GM21360 (cell line): ENCODE measurements at regions not wholly inside any gene's neighbourhood (a gene's known extent, or its start where the extent isn't known, plus 50 kb on each side); places are given as distances from the start of the nearest gene placed in this dataset.
"Not testable (repeated sequence)": the region's sequence is repeated elsewhere in the genome, so short reads cannot be mapped to it uniquely, and the experiment has no call there.

Experiments used
- ATAC-seq: cut with Tn5 transposase; IDR thresholded peaks from one replicate; pipeline ENCODE4 v1.9.1; 2021; ENCODE audit warnings: mild to moderate bottlenecking, moderate library complexity; ENCODE audit not compliant: unreplicated experiment

- ATAC-seq = no peak
Measured at GRCh38 chr7:114802632-114803031, 119.3 kb upstream of the MDFIC start.

DNA sequence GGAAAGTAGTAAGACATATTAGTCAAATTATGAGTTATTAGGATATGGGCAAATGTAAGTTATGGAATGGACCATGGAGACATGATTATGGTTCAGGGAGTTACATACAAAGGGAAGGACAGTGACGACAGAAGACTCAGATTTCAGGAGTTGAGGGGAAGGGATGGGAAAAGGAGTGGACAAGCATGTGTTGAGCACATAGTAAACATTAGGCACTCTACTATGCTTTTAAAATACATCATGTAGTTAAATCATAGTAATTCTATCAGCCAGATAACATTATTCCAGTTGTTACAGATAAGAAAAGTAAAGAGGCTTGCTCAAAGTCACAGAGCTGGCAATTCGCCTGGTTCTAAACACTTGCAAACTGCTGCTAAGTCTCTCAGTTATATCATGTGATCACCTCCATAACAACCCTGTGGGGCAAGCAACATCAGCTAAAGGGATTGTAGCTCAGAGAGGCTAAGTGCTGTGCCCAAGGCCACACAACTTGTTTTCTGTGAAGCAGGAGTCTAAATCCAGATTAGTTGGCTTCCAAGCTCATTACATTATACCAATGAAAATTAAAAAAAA lies 115.2 kb upstream of the MDFIC start:
- no peak for ATAC-seq

GRCh38 chr7:114812570-114812969 lies 109.3 kb upstream of the MDFIC start:
- no peak for ATAC-seq

GRCh38 chr7:114813624-114814023 lies 108.3 kb upstream of the MDFIC start:
- no peak for ATAC-seq

DNA sequence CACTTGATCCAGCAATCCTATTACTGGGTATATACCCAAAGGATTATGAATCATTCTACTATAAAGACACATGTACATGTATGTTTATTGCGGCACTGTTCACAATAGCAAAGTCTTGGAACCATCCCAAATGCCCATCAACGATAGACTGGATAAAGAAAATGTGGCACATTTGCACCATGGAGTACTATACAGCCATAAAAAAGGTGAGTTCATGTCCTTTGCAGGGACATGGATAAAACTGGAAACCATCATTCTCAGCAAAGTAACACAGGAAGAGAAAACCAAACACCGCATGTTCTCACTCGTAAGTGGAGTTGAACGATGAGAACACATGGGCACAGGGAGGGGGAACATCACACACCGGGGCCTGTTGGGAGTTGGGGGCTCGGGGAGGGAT lies 104.9 kb upstream of the MDFIC start:
- not testable (repeated sequence) for ATAC-seq

- ATAC-seq = no peak
Measured at GRCh38 chr7:114818501-114818900, 103.4 kb upstream of the MDFIC start.

- no peak for ATAC-seq
Measured at GRCh38 chr7:114819616-114820362, 102.1 kb upstream of the MDFIC start.

GRCh38 chr7:114821030-114821900 lies 100.6 kb upstream of the MDFIC start:
- ATAC-seq = no peak

DNA sequence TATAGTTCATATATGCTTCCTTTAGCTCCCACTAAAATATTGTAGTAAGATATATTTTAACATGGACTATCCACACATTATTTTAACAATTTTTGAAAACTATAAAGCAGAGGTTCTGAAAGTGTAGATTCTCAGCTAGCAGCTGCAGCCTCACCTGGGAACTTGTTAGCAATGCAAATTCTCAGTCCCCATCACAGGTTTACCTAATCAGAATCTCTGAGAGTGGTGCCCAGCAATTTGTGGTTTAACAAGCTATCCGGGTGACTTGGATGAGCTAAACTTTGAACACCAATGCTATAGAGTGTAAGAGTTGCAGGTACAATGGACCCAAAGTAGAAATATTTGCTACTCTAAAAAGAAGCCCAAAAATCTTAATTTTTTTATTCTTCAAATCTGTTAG lies 99.8 kb upstream of the MDFIC start:
- no peak for ATAC-seq

GRCh38 chr7:114822844-114823243 lies 99.0 kb upstream of the MDFIC start:
- no peak for ATAC-seq

DNA sequence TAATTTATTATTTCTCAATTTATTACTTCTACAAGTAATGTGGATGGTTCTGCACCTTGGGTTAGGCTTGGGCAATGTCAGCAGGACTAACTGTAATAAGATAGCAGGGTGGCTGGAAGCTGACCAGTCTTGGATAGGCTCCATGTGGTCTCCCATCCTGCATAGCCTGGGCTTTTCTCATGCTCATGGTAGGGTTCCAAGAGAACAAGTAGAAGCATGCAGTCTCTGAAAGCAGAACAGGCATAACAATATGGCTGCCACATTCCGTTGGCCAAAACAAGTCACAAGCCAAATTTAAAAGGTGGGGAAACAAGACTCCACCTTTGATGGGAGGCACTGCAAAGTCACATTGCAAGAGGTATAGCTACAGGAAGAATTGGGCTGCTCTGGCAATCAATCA lies 98.6 kb upstream of the MDFIC start:
- ATAC-seq = no peak

- no peak for ATAC-seq
Measured at GRCh38 chr7:114825423-114825951, 96.4 kb upstream of the MDFIC start.

GRCh38 chr7:114830952-114831351 lies 90.9 kb upstream of the MDFIC start:
- ATAC-seq = no peak

GRCh38 chr7:114832906-114833595 lies 88.8 kb upstream of the MDFIC start:
- ATAC-seq = peak; percentile 95

GRCh38 chr7:114835303-114835702 lies 86.6 kb upstream of the MDFIC start:
- no peak for ATAC-seq

GRCh38 chr7:114835861-114836260 lies 86.0 kb upstream of the MDFIC start:
- ATAC-seq = no peak

DNA sequence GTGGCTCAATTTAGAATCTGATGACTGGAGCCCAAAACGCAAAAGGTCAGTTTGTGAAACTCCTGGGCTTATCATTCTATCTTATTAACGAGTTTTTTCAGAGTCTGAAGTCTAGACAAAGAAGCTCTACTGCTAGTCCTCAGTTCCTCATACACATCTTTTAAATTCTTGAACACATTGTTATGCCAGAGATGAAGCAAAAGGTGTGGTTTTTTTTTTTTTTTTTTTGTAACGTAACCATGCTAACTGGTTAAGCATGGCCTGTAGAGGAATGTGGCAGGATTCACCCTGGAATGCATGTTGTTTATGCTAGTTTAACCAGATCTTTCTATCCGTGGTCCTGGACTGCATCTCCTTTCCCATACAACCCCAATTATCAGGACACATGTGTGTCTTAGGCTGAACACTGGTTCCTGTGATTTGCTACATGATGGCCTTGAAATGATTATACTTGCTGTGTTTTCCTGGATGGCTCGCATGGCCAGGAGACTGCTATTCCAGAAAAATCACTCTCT lies 79.3 kb upstream of the MDFIC start:
- no peak for ATAC-seq

GRCh38 chr7:114843102-114843501 lies 78.8 kb upstream of the MDFIC start:
- ATAC-seq = no peak

DNA sequence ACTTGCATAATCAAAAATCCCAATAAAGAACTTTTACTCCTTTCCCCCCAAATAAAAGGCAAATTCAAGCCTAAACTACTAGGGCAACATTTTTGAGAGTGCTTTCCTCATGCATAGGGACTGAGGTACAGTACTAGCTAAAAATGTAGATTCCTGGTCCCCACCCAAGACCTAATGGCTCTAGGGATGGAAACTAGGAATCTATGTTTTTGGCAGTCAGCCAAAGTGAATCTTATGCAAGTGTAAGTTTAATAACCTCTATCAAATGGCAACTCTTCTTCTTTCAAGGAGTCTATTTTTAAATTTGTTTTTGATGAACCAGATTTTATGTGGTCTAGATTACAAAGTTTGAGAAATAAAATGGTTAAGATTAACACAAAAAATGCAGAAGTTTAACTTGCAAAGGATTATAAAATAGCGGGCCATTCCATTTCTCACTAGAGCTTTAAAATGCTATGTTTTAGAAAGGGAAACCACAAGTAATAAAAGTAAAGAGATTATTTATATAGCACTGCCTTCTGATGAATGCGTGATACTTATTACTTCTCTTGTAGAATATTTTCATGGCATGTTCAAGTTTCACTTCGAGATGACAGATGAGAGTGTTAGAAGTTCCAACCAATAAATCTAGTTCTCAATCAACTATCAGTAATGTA lies 70.4 kb upstream of the MDFIC start:
- no peak for ATAC-seq

GRCh38 chr7:114852293-114852692 lies 69.6 kb upstream of the MDFIC start:
- no peak for ATAC-seq
